C4-2B (cell line): ENCODE measurements at regions not wholly inside any gene's neighbourhood (a gene's known extent, or its start where the extent isn't known, plus 50 kb on each side); places are given as distances from the start of the nearest gene placed in this dataset.

ENCODE experiments used
- ZFX ChIP-seq: fragments of 450-650 bp; IDR thresholded peaks from 2 replicates; pipeline ENCODE4 v1.6.1; 2017
- TF ChIP-seq, protein P1 (sequence below): fragments of 450-650 bp; conservative IDR thresholded peaks from 2 replicates; pipeline ENCODE4 v1.5.1; 2017; ENCODE audit warnings: mild to moderate bottlenecking

DNA sequence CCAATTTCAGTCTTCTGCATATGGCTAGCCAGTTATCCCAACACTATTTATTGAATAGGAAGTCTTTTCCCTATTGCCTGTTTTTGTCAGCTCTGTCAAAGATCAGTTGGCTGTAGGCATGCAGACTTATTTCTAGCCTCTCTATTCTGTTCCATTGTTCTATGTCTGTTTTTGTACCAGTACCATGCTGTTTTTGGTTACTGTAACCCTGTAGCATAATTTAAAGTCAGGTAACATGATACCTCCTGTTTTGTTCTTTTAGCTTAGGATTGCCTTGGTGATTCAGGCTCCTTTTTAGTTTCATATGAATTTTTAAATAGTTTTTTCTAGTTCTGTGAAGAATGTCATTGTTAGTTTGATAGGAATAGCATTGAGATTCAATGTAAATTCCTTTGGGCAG, 104.9 kb upstream of the SLCO6A1 start:
- TF ChIP-seq, protein P1, sequence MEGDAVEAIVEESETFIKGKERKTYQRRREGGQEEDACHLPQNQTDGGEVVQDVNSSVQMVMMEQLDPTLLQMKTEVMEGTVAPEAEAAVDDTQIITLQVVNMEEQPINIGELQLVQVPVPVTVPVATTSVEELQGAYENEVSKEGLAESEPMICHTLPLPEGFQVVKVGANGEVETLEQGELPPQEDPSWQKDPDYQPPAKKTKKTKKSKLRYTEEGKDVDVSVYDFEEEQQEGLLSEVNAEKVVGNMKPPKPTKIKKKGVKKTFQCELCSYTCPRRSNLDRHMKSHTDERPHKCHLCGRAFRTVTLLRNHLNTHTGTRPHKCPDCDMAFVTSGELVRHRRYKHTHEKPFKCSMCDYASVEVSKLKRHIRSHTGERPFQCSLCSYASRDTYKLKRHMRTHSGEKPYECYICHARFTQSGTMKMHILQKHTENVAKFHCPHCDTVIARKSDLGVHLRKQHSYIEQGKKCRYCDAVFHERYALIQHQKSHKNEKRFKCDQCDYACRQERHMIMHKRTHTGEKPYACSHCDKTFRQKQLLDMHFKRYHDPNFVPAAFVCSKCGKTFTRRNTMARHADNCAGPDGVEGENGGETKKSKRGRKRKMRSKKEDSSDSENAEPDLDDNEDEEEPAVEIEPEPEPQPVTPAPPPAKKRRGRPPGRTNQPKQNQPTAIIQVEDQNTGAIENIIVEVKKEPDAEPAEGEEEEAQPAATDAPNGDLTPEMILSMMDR, result no peak
- TF ChIP-seq ZFX, result no peak
